ENCODE measurements at regions not wholly inside any gene's neighbourhood (a gene's known extent, or its start where the extent isn't known, plus 50 kb on each side); places are given as distances from the start of the nearest gene placed in this dataset.

DNA sequence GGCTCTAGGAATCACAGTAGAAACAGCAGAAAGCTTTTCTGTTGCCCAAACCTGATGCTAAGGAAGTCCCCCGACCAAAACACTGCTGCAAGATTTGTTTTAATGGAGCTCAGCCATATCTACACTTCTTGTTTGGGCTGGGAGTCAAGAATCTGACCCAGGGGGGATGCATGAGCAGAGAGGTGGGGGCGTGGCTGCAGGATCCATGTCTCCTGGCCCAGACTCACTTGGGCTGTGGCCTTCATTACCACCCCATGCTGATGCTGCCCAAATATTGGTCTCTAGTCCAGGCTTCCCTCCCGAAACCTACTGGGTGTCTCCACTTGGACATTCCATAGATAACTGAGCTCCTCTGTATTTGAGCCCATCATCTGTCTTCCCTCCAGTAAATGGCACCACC, 361.5 kb upstream of the LARGE1 start:
- H3K9ac ChIP-seq (ENCODE audit: insufficient read depth, low read depth, low read length), result no peak overlapping the region
- no peak for FAIRE-seq
- H4K20me1 ChIP-seq (ENCODE audit: insufficient read depth, low read length), result no peaks in the 10 kb centered on the region
- POLR2A ChIA-PET, result no interaction called here
- no peak overlapping the region for H2AFZ ChIP-seq (ENCODE audit: low read length)
- in situ Hi-C loops (cut with HindIII; ENCODE audit: extremely low pct_ligation_motif_present, low pct_unique_long_range_greater_than_20kb) (no loop called here), intact Hi-C loops (cut with micrococcal nuclease; ENCODE audit: unreplicated experiment) (no loop called here)
- H3K27ac ChIP-seq (ENCODE audit: extremely low read length, insufficient read depth, low read length), result no peak overlapping the region
- TF ChIP-seq, protein P1, sequence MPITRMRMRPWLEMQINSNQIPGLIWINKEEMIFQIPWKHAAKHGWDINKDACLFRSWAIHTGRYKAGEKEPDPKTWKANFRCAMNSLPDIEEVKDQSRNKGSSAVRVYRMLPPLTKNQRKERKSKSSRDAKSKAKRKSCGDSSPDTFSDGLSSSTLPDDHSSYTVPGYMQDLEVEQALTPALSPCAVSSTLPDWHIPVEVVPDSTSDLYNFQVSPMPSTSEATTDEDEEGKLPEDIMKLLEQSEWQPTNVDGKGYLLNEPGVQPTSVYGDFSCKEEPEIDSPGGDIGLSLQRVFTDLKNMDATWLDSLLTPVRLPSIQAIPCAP (CRISPR knock-in tag; IDR thresholded peaks at IDR 0.05; ENCODE audit: low read depth), result no peak
- TF ChIP-seq ZNF619 (CRISPR knock-in tag; IDR thresholded peaks at IDR 0.05) (no peak), MXD4 (CRISPR knock-in tag; IDR thresholded peaks at IDR 0.05) (no peak), ZC3H4 (CRISPR knock-in tag; IDR thresholded peaks at IDR 0.05; ENCODE audit: borderline replicate concordance) (no peak), TCF7 (IDR thresholded peaks at IDR 0.05; ENCODE audit: low read depth) (no peak), THYN1 (CRISPR knock-in tag; IDR thresholded peaks at IDR 0.05; ENCODE audit: borderline replicate concordance, low read depth) (no peak), KDM5B (CRISPR knock-in tag; IDR thresholded peaks at IDR 0.05; ENCODE audit: borderline replicate concordance) (no peak), TFAP4 (IDR thresholded peaks at IDR 0.05; ENCODE audit: borderline replicate concordance, low read depth) (no peak), MEIS1 (CRISPR knock-in tag; IDR thresholded peaks at IDR 0.05; ENCODE audit: borderline replicate concordance) (no peak), THAP11 (CRISPR knock-in tag; IDR thresholded peaks at IDR 0.05) (no peak)
- TF ChIP-seq, protein P2, sequence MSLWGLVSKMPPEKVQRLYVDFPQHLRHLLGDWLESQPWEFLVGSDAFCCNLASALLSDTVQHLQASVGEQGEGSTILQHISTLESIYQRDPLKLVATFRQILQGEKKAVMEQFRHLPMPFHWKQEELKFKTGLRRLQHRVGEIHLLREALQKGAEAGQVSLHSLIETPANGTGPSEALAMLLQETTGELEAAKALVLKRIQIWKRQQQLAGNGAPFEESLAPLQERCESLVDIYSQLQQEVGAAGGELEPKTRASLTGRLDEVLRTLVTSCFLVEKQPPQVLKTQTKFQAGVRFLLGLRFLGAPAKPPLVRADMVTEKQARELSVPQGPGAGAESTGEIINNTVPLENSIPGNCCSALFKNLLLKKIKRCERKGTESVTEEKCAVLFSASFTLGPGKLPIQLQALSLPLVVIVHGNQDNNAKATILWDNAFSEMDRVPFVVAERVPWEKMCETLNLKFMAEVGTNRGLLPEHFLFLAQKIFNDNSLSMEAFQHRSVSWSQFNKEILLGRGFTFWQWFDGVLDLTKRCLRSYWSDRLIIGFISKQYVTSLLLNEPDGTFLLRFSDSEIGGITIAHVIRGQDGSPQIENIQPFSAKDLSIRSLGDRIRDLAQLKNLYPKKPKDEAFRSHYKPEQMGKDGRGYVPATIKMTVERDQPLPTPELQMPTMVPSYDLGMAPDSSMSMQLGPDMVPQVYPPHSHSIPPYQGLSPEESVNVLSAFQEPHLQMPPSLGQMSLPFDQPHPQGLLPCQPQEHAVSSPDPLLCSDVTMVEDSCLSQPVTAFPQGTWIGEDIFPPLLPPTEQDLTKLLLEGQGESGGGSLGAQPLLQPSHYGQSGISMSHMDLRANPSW (CRISPR knock-in tag; IDR thresholded peaks at IDR 0.05; ENCODE audit: borderline replicate concordance), result no peak
- H3K79me2 ChIP-seq (ENCODE audit: insufficient read depth, low read length), result no peaks in the 10 kb centered on the region
- ATAC-seq, result no peak
- no peak for DNase-seq (ENCODE audit: low spot score)
- H3K4me1 ChIP-seq (ENCODE audit: insufficient read depth, low read length), result no peaks in the 10 kb centered on the region
- no peak overlapping the region for H3K4me2 ChIP-seq (ENCODE audit: low read depth, low read length)
- no peaks in the 10 kb centered on the region for H3K36me3 ChIP-seq (replicated peaks in 1 of 2; ENCODE audit: control insufficient read depth in 1 of 2, insufficient read depth in 2 of 2, low read length in 2 of 2)
- BruUV-seq (replicated peaks), result no TSS peak
- WGBS (ENCODE audit: low lambda C conversion rate), result 0% methylated on average over 1 of the region's 3 CpGs
- H3K9me3 ChIP-seq (ENCODE audit: low read length), result no peaks in the 10 kb centered on the region
- CTCF ChIA-PET (ENCODE audit: low intra/inter-chr PET ratio, low total read pairs), result no interaction called here
- no peaks in the 10 kb centered on the region for H3K27me3 ChIP-seq (ENCODE audit: control insufficient read depth in 1 of 2, insufficient read depth in 2 of 2, low read length in 2 of 2)
- no peak overlapping the region for H3K4me3 ChIP-seq (replicated peaks in 1 of 3; ENCODE audit: insufficient read depth in 1 of 3, low read depth in 2 of 3, low read length in 3 of 3)

Measured in HepG2 (cell line).